IMR-90 (cell line): ENCODE measurements at regions not wholly inside any gene's neighbourhood (a gene's known extent, or its start where the extent isn't known, plus 50 kb on each side); places are given as distances from the start of the nearest gene placed in this dataset.
"Not testable (repeated sequence)": the region's sequence is repeated elsewhere in the genome, so short reads cannot be mapped to it uniquely, and the experiment has no call there.

ENCODE experiments used
- FOS ChIP-seq: fragments of 150-350 bp; IDR thresholded peaks from 2 replicates; pipeline ENCODE4 v1.6.1; 2016; ENCODE audit warnings: low read depth, low read length
- MAFK ChIP-seq: IDR thresholded peaks from 2 replicates; pipeline ENCODE4 v1.6.1; 2012; ENCODE audit warnings: low read depth, low read length, improper control_type of control experiment
- POLR2A ChIP-seq: IDR thresholded peaks from 2 replicates; pipeline ENCODE4 v1.6.1; 2012; ENCODE audit warnings: mild to moderate bottlenecking, low read depth, low read length
- RCOR1 ChIP-seq: IDR thresholded peaks from 2 replicates; pipeline ENCODE4 v1.6.1; 2012; ENCODE audit warnings: mild to moderate bottlenecking, low read length, improper control_type of control experiment; ENCODE audit not compliant: insufficient replicate concordance
- RFX5 ChIP-seq: IDR thresholded peaks from 2 replicates; pipeline ENCODE4 v1.8.0; 2012; ENCODE audit warnings: low read depth, mild to moderate bottlenecking, low read length, moderate library complexity
- SMC3 ChIP-seq: fragments of 150-350 bp; IDR thresholded peaks from 2 replicates; pipeline ENCODE4 v1.6.1; 2016; ENCODE audit warnings: low read depth, mild to moderate bottlenecking, antibody characterized with exemption, low read length, moderate library complexity
- TF ChIP-seq, protein P1 (sequence below): conservative IDR thresholded peaks from 2 replicates; pipeline ENCODE4 v1.5.1; 2012; ENCODE audit warnings: mild to moderate bottlenecking, low read depth, low read length, improper control_type of control experiment
- TF ChIP-seq, protein P2 (sequence below): fragments of 150-350 bp; IDR thresholded peaks from 2 replicates; pipeline ENCODE4 v1.6.1; 2017; ENCODE audit warnings: mild to moderate bottlenecking, antibody characterized with exemption, low read length, low read depth

DNA sequence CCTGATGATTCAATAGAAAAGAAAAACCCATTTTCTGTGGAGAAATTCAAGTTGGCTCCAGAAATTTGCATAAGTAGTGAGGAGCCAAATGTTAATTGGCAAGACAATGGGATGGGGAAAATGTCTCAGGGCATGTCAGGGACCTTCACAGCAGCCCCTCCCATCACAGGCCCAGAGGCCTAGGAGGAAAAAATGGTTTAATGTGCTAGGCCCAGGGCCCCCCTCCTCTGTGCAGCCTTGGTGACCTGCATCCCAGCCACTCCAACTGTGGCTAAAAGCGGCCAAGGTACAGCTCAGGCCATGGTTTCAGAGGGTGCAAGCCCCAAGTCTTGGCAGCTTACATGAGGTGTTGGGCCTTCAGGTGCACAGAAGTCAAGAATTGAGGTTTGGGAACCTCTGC is 74.1 kb upstream of the IBSP start:
- TF ChIP-seq, protein P1, sequence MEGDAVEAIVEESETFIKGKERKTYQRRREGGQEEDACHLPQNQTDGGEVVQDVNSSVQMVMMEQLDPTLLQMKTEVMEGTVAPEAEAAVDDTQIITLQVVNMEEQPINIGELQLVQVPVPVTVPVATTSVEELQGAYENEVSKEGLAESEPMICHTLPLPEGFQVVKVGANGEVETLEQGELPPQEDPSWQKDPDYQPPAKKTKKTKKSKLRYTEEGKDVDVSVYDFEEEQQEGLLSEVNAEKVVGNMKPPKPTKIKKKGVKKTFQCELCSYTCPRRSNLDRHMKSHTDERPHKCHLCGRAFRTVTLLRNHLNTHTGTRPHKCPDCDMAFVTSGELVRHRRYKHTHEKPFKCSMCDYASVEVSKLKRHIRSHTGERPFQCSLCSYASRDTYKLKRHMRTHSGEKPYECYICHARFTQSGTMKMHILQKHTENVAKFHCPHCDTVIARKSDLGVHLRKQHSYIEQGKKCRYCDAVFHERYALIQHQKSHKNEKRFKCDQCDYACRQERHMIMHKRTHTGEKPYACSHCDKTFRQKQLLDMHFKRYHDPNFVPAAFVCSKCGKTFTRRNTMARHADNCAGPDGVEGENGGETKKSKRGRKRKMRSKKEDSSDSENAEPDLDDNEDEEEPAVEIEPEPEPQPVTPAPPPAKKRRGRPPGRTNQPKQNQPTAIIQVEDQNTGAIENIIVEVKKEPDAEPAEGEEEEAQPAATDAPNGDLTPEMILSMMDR: not testable (repeated sequence)
- not testable (repeated sequence) for TF ChIP-seq SMC3, POLR2A, FOS, RFX5, RCOR1, MAFK
- TF ChIP-seq, protein P2, sequence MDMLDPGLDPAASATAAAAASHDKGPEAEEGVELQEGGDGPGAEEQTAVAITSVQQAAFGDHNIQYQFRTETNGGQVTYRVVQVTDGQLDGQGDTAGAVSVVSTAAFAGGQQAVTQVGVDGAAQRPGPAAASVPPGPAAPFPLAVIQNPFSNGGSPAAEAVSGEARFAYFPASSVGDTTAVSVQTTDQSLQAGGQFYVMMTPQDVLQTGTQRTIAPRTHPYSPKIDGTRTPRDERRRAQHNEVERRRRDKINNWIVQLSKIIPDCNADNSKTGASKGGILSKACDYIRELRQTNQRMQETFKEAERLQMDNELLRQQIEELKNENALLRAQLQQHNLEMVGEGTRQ: not testable (repeated sequence)
